ENCODE measurements at regions not wholly inside any gene's neighbourhood (a gene's known extent, or its start where the extent isn't known, plus 50 kb on each side); places are given as distances from the start of the nearest gene placed in this dataset.

DNA sequence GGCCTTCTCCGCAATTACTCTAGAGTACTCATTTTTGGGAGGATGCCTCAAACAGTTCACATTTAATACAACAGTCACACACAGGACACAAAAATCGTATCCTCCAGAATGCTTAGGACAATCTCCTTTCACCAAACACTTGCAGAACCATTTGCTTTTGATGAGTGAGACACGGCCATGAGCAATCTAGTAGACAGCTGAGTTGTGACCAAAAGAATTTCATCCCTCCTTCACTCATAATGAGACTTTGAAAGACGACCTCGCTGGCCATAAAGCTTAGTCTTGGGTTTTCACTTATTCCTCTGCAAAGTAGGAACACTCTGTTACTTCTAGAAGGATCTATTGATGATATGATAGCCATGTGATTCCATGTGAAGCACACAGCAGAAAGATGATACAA, 87.5 kb upstream of the SLC35G4 start:
- ATAC-seq (replicated peaks in 1 of 4) = no peak
- no peak overlapping the region for H3K27ac ChIP-seq (ENCODE audit: low read length)
- no peaks in the 10 kb centered on the region for H3K9me3 ChIP-seq
- ChIA-PET POLR2A (no interaction called here), CTCF (no interaction called here)
- no peaks in the 10 kb centered on the region for H3K4me1 ChIP-seq (ENCODE audit: control insufficient read depth in 1 of 2, extremely low read depth in 1 of 2, insufficient read depth in 2 of 2, low read length in 2 of 2)
- Mint-ChIP-seq H3K36me3 (no peaks in the 10 kb centered on the region), H3K4me3 (no peak overlapping the region), H3K27ac (no peak overlapping the region), H3K9me3 (no peaks in the 10 kb centered on the region), H3K4me1 (no peaks in the 10 kb centered on the region), H3K27me3 (peaks cover 0 to 3% of the 10 kb centered on the region in 2 donors)
- no peak for DNase-seq
- 20% methylated on average over 1 of the region's 5 CpGs for WGBS (ENCODE audit: insufficient coverage)
- H3K4me3 ChIP-seq (ENCODE audit: control insufficient read depth in 1 of 2, extremely low read depth in 1 of 2, low read length in 1 of 2) = no peak overlapping the region
- no peaks in the 10 kb centered on the region for H3K27me3 ChIP-seq (replicated peaks in 1 of 2; ENCODE audit: control insufficient read depth in 2 of 2, extremely low read depth in 1 of 2, insufficient read depth in 2 of 2, low read length in 1 of 2)
- no peaks in the 10 kb centered on the region for H3K36me3 ChIP-seq (ENCODE audit: control insufficient read depth in 2 of 2, extremely low read depth in 1 of 2, insufficient read depth in 1 of 2, low read length in 1 of 2)

DNA sequence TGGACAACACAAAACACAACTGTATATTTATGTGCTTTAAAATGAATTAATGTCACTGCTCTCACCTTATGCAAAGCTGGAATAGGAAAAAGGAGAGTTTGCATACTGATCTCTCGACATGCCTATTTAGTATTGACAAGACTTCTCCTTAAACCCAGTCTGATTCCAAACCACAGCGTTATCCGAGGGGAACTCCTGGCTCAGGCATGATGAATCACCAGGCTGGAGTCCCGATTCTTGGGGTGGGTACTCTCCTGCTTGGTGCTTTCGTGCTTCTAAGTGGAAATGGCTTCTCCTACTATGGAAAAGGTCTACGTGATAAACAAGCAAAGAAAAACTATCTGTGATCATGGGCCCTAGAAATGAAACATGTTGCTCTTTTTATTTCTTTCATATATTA, 88.9 kb upstream of the SLC35G4 start:
- peaks cover 0 to 3% of the 10 kb centered on the region in 2 donors for H3K27me3 Mint-ChIP-seq
- ATAC-seq (replicated peaks in 1 of 4) (no peak), DNase-seq (no peak)
- H3K4me3 Mint-ChIP-seq = no peak overlapping the region
- H3K27ac Mint-ChIP-seq = no peak overlapping the region
- no peaks in the 10 kb centered on the region for H3K4me1 ChIP-seq (ENCODE audit: control insufficient read depth in 1 of 2, extremely low read depth in 1 of 2, insufficient read depth in 2 of 2, low read length in 2 of 2)
- CTCF ChIA-PET = no interaction called here
- H3K27ac ChIP-seq (ENCODE audit: low read length) = no peak overlapping the region
- no peaks in the 10 kb centered on the region for H3K9me3 Mint-ChIP-seq
- H3K27me3 ChIP-seq (replicated peaks in 1 of 2; ENCODE audit: control insufficient read depth in 2 of 2, extremely low read depth in 1 of 2, insufficient read depth in 2 of 2, low read length in 1 of 2) = no peaks in the 10 kb centered on the region
- POLR2A ChIA-PET = no interaction called here
- H3K4me1 Mint-ChIP-seq = no peaks in the 10 kb centered on the region
- H3K36me3 Mint-ChIP-seq = no peaks in the 10 kb centered on the region
- H3K9me3 ChIP-seq = no peaks in the 10 kb centered on the region
- H3K36me3 ChIP-seq (ENCODE audit: control insufficient read depth in 2 of 2, extremely low read depth in 1 of 2, insufficient read depth in 1 of 2, low read length in 1 of 2) = no peaks in the 10 kb centered on the region
- no peak overlapping the region for H3K4me3 ChIP-seq (ENCODE audit: control insufficient read depth in 1 of 2, extremely low read depth in 1 of 2, low read length in 1 of 2)
- WGBS (ENCODE audit: insufficient coverage) = 80% methylated on average over 2 of the region's 6 CpGs

DNA sequence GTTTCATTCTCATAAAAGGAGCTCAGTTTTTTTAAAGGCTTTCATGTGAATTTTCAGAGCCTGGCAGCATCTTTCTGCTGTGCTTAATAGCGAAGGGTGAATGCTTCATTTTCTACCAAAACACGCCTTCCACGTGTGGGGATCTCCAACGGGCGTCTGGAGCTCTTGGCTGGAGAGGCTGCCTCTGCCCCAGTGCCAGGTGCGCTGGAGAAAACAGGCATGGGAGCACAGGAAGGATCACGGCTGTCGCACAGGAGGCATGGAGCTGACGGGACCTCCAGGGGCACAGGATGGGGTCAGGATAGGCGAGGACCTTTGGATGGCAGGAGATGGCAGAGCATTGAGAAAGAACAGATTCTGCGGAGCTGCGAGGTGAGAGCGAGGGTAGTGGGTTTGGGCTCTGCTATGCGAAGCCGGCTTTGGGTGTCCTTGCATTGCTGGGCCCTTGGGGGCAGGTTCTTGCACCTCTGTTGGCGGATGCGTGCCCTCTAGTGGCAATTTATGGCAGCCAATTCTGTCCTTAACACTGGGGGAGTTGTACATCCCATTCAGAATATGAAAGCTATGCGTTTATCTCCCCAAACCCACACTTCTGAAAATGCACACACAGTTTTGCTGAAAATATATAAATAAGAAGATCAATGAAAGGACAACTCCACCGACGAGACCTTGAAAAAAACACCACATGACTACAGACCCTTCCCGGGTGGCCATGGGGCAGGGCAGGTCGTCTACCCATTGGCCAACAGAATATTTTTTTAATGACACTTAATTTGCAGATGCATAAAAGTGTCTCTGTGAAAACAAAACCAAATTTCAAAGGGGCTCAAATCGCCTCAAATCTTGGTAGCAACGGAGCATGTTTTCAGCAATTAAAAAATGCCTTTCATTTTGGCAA, 90.4 kb upstream of the SLC35G4 start:
- no peaks in the 10 kb centered on the region for H3K27me3 ChIP-seq (replicated peaks in 1 of 2; ENCODE audit: control insufficient read depth in 2 of 2, extremely low read depth in 1 of 2, insufficient read depth in 2 of 2, low read length in 1 of 2)
- H3K4me3 ChIP-seq (ENCODE audit: control insufficient read depth in 1 of 2, extremely low read depth in 1 of 2, low read length in 1 of 2) = no peak overlapping the region
- no peaks in the 10 kb centered on the region for H3K36me3 Mint-ChIP-seq
- CTCF ChIA-PET = interaction anchor here (0.6 to 1.4 kb wide), 4 partner anchors 9 to 616 kb away, joined by 3 to 4 read pairs (median 4); no protein-coding TSS in a partner anchor
- POLR2A ChIA-PET = no interaction called here
- no peaks in the 10 kb centered on the region for H3K9me3 ChIP-seq
- no peak for ATAC-seq (replicated peaks in 1 of 4)
- no peak overlapping the region for H3K27ac ChIP-seq (ENCODE audit: low read length)
- no peak overlapping the region for H3K4me3 Mint-ChIP-seq
- H3K27ac Mint-ChIP-seq = no peak overlapping the region
- peak in 7 of 35 experiments; percentile 2 to 25 (median 6) for DNase-seq
- WGBS (ENCODE audit: insufficient coverage) = 61% methylated on average over 18 of the region's 24 CpGs
- H3K27me3 Mint-ChIP-seq = peaks cover 0 to 3% of the 10 kb centered on the region in 2 donors
- H3K4me1 ChIP-seq (ENCODE audit: control insufficient read depth in 1 of 2, extremely low read depth in 1 of 2, insufficient read depth in 2 of 2, low read length in 2 of 2) = no peaks in the 10 kb centered on the region
- H3K9me3 Mint-ChIP-seq = no peaks in the 10 kb centered on the region
- H3K36me3 ChIP-seq (ENCODE audit: control insufficient read depth in 2 of 2, extremely low read depth in 1 of 2, insufficient read depth in 1 of 2, low read length in 1 of 2) = no peaks in the 10 kb centered on the region
- H3K4me1 Mint-ChIP-seq = no peaks in the 10 kb centered on the region

DNA sequence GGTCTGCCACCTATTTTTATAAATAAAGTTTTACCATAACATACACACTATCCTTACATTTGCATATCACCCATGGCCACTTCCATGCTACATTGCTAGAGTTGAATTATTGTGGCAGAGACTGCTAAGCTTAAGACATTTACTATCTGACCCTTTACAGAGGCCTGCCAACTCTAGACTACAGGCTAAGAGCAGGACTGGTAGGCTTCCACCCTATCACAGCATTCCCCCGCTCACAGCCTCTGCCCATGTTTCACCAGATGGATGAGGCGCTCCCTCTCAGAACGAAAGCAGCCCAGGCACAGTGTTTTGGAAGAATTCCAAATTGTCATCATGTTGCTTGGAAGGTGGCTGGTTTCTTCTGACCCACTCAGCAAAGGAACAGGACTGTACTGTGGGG, 91.7 kb upstream of the SLC35G4 start:
- no peak for ATAC-seq (replicated peaks in 1 of 4)
- Mint-ChIP-seq H3K4me1 (no peaks in the 10 kb centered on the region), H3K4me3 (no peak overlapping the region), H3K9me3 (no peaks in the 10 kb centered on the region), H3K36me3 (no peaks in the 10 kb centered on the region), H3K27ac (no peak overlapping the region), H3K27me3 (no peaks in the 10 kb centered on the region)
- no peaks in the 10 kb centered on the region for H3K36me3 ChIP-seq (ENCODE audit: control insufficient read depth in 2 of 2, extremely low read depth in 1 of 2, insufficient read depth in 1 of 2, low read length in 1 of 2)
- no peak for DNase-seq
- no peak overlapping the region for H3K4me3 ChIP-seq (ENCODE audit: control insufficient read depth in 1 of 2, extremely low read depth in 1 of 2, low read length in 1 of 2)
- H3K27ac ChIP-seq (ENCODE audit: low read length) = no peak overlapping the region
- no peaks in the 10 kb centered on the region for H3K4me1 ChIP-seq (ENCODE audit: control insufficient read depth in 1 of 2, extremely low read depth in 1 of 2, insufficient read depth in 2 of 2, low read length in 2 of 2)
- no peaks in the 10 kb centered on the region for H3K27me3 ChIP-seq (replicated peaks in 1 of 2; ENCODE audit: control insufficient read depth in 2 of 2, extremely low read depth in 1 of 2, insufficient read depth in 2 of 2, low read length in 1 of 2)
- ChIA-PET POLR2A (interaction anchor here in 1 of 2 donors (0.6 kb wide), 1 partner anchor 27 kb away, joined by 4 read pairs; no protein-coding TSS in a partner anchor), CTCF (no interaction called here)
- WGBS (ENCODE audit: insufficient coverage) = 60% methylated on average over 1 of the region's 3 CpGs
- no peaks in the 10 kb centered on the region for H3K9me3 ChIP-seq

DNA sequence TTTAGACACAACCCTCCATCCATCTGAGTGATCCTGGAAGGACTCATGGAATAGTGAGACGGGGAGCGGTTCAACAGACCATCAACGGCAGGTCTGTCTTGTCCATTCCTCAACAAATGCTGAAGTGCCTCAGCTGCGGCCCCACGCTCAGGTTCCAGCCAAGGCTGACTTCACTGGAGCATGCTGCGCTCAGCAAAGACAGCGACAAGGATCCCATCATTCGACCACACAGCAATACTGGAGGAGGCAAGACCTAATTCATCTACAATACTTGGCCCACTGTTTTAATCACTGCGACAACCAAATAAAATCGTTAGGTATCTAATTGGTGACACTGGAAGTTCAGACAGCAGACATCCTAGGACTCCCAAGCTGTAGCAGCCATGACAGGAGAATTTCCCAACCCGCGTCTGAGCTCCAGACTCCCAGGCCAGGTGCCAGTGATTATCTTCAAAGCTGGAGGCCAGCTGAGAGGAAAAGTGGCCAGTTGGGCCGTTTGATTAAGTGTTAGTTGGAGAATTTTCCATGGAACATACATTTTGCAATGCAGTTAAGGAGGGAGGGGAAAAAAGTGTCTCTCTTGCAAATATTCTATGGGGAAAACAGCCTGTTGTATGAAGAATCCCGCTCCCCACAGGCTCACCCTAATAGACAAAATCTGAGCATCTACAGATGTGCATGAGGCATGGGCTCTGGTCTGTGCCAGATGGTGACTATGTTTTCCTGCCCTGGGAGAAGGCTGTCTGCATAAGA, 92.5 kb upstream of the SLC35G4 start:
- no peaks in the 10 kb centered on the region for H3K36me3 ChIP-seq (ENCODE audit: control insufficient read depth in 2 of 2, extremely low read depth in 1 of 2, insufficient read depth in 1 of 2, low read length in 1 of 2)
- Mint-ChIP-seq H3K36me3 (no peaks in the 10 kb centered on the region), H3K27ac (no peak overlapping the region), H3K27me3 (no peaks in the 10 kb centered on the region), H3K4me1 (peaks cover 0 to 3% (median 0%) of the 10 kb centered on the region in 3 donors), H3K9me3 (no peaks in the 10 kb centered on the region), H3K4me3 (no peak overlapping the region)
- H3K4me3 ChIP-seq (ENCODE audit: control insufficient read depth in 1 of 2, extremely low read depth in 1 of 2, low read length in 1 of 2) = no peak overlapping the region
- H3K27ac ChIP-seq (ENCODE audit: low read length) = no peak overlapping the region
- DNase-seq (no peak), ATAC-seq (replicated peaks in 1 of 4) (no peak)
- no peaks in the 10 kb centered on the region for H3K27me3 ChIP-seq (replicated peaks in 1 of 2; ENCODE audit: control insufficient read depth in 2 of 2, extremely low read depth in 1 of 2, insufficient read depth in 2 of 2, low read length in 1 of 2)
- CTCF ChIA-PET = interaction anchor here in 1 of 2 donors (0.7 kb wide), 1 partner anchor 568 kb away, joined by 6 read pairs; no protein-coding TSS in a partner anchor
- WGBS (ENCODE audit: insufficient coverage) = 75% methylated on average over 12 of the region's 14 CpGs
- no peaks in the 10 kb centered on the region for H3K4me1 ChIP-seq (ENCODE audit: control insufficient read depth in 1 of 2, extremely low read depth in 1 of 2, insufficient read depth in 2 of 2, low read length in 2 of 2)
- POLR2A ChIA-PET = no interaction called here
- H3K9me3 ChIP-seq = no peaks in the 10 kb centered on the region

DNA sequence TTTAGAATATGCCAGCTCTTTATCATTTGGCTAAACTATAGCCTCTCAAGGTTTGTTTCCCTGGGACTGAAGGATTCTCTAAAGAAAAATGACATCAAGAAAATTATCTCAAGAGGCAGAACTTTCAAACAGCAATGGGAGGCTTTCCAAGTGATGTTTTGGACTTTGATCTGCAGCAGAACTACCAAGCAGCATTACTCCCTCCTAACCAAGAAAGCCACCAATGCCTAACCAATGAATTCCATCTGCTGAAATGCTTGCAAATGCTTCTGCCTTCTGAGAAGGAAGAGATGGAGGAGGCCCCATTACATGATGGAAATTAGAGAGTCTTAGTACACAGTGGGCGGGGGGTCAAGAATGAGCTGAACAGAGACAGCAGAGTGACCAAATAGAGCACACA, 95.1 kb upstream of the SLC35G4 start:
- DNase-seq = no peak
- no peaks in the 10 kb centered on the region for H3K27me3 Mint-ChIP-seq
- no peaks in the 10 kb centered on the region for H3K36me3 ChIP-seq (ENCODE audit: control insufficient read depth in 2 of 2, extremely low read depth in 1 of 2, insufficient read depth in 1 of 2, low read length in 1 of 2)
- no peaks in the 10 kb centered on the region for H3K4me1 ChIP-seq (ENCODE audit: control insufficient read depth in 1 of 2, extremely low read depth in 1 of 2, insufficient read depth in 2 of 2, low read length in 2 of 2)
- no peaks in the 10 kb centered on the region for H3K9me3 Mint-ChIP-seq
- no peaks in the 10 kb centered on the region for H3K27me3 ChIP-seq (replicated peaks in 1 of 2; ENCODE audit: control insufficient read depth in 2 of 2, extremely low read depth in 1 of 2, insufficient read depth in 2 of 2, low read length in 1 of 2)
- no peaks in the 10 kb centered on the region for H3K36me3 Mint-ChIP-seq
- ChIA-PET CTCF (interaction anchor here in 1 of 2 donors (0.5 to 0.6 kb wide), 2 partner anchors 195 to 481 kb away, joined by 3 read pairs; no protein-coding TSS in a partner anchor), POLR2A (no interaction called here)
- ATAC-seq (replicated peaks in 1 of 4) = no peak
- H3K27ac Mint-ChIP-seq = no peak overlapping the region
- peaks cover 0 to 7% (median 4%) of the 10 kb centered on the region in 3 donors for H3K4me1 Mint-ChIP-seq
- no peak overlapping the region for H3K4me3 ChIP-seq (ENCODE audit: control insufficient read depth in 1 of 2, extremely low read depth in 1 of 2, low read length in 1 of 2)
- no peaks in the 10 kb centered on the region for H3K9me3 ChIP-seq
- WGBS (ENCODE audit: insufficient coverage) = no CpG with 5 or more reads among the region's 1 CpG
- H3K4me3 Mint-ChIP-seq = no peak overlapping the region
- H3K27ac ChIP-seq (ENCODE audit: low read length) = no peak overlapping the region

Measured in T-cell (primary cell).